Activated CD4-positive, alpha-beta memory T cell treated with anti-CD3 and anti-CD28 coated beads, Interleukin-2, amount 10 ng/mL, durations not matched to agents 7 days and 5 days (primary cell): ENCODE measurements at regions not wholly inside any gene's neighbourhood (a gene's known extent, or its start where the extent isn't known, plus 50 kb on each side); places are given as distances from the start of the nearest gene placed in this dataset.

Experiments
- CTCF ChIA-PET: fragments of 350-600 bp; sonication (Branson Sonifier 250); formaldehyde crosslinking; loops from one replicate; lab custom pipeline; 2021; ENCODE audit warnings: antibody characterized with exemption, inconsistent platforms; lab: Charles Lee
- POLR2A ChIA-PET: fragments of 350-600 bp; sonication (Branson Sonifier 250); formaldehyde crosslinking; loops from one replicate; lab custom pipeline; 2021; ENCODE audit warnings: antibody characterized with exemption; lab: Charles Lee
- DNase-seq: peaks from one replicate; pipeline ENCODE4 v3.0.0-alpha.2; 2020
- H3K27ac Mint-ChIP-seq: one replicate; pipeline ENCODE4 v1.8.0; 2021; ENCODE audit warnings: mild to moderate bottlenecking, mixed read lengths
- H3K27me3 Mint-ChIP-seq: one replicate; pipeline ENCODE4 v1.8.0; 2021; ENCODE audit warnings: mixed read lengths
- H3K36me3 Mint-ChIP-seq: one replicate; pipeline ENCODE4 v1.8.0; 2021; ENCODE audit warnings: low read depth, mixed read lengths
- H3K4me1 Mint-ChIP-seq: one replicate; pipeline ENCODE4 v1.8.0; 2021; ENCODE audit warnings: mixed read lengths
- H3K4me3 Mint-ChIP-seq: one replicate; pipeline ENCODE4 v1.8.0; 2021; ENCODE audit warnings: mild to moderate bottlenecking, mixed read lengths
- H3K9me3 Mint-ChIP-seq: one replicate; pipeline ENCODE4 v1.8.0; 2021; ENCODE audit warnings: mixed read lengths

DNA sequence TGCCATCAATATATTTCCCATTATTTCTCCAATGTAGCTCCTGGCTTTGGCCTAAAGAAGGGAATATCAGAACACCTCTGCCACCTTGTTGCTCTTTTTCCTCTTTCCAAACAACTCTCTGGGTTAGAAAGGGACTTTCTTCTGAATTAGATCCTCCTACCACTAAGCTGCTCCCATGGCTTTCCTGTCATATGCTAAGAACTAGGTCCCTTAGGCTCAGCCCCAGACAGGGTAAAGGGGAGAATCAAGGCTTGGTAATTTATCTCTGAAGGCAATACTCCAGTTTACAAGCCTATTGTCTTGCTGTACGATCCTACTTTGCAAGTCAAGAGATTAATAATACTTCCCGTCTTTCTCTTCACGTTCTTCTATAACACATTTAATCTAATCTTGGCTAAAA, 373.2 kb upstream of the DAB1 start:
- Mint-ChIP-seq H3K4me1 (no peaks in the 10 kb centered on the region), H3K27ac (no peak overlapping the region), H3K4me3 (no peak overlapping the region), H3K36me3 (no peaks in the 10 kb centered on the region), H3K27me3 (no peaks in the 10 kb centered on the region), H3K9me3 (peaks cover under 1% of the 10 kb centered on the region)
- DNase-seq, result no peak
- POLR2A ChIA-PET, result no interaction called here
- CTCF ChIA-PET, result no interaction called here

DNA sequence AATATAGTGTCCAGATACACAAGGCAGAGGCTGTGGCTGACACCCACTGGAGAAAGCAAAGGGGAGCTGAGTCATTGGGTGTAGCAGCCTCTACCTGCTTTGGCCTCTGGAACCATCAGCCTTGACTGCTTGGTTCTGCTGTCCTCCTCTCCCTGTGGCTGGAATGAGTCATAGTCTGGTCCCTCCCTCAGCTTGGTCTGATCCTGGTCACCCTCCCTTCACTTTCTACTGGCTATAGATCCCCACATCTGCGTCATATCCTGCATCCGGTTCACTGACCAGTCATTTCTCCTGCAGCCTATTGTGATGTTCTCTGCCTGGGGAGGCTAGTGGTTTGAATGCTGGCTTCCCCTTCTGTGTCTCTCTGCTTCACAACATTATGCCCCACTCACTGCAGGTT, 372.8 kb upstream of the DAB1 start:
- no peaks in the 10 kb centered on the region for H3K27me3 Mint-ChIP-seq
- H3K9me3 Mint-ChIP-seq, result no peaks in the 10 kb centered on the region
- POLR2A ChIA-PET, result no interaction called here
- H3K4me3 Mint-ChIP-seq, result no peak overlapping the region
- CTCF ChIA-PET, result no interaction called here
- H3K36me3 Mint-ChIP-seq, result no peaks in the 10 kb centered on the region
- H3K27ac Mint-ChIP-seq, result no peak overlapping the region
- DNase-seq, result no peak
- no peaks in the 10 kb centered on the region for H3K4me1 Mint-ChIP-seq

DNA sequence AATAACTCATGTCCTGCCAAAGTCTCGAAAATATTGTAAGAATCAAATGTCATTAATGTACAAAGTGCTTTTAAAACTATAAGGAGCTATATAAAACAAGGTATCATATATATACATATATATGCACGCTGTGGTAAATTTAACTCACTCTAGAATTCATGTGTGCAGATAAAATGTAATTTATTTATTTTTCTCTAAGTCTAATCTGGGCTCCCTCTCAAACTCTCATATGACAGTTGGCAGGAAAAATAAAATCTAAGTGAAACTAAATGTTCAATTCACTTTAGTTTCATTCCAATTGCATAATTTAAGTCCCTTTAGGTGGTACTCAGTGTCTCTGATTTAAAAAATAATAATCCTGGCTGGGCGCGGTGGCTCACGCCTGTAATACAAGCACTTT, 372.0 kb upstream of the DAB1 start:
- no peaks in the 10 kb centered on the region for H3K4me1 Mint-ChIP-seq
- H3K4me3 Mint-ChIP-seq, result no peak overlapping the region
- ChIA-PET CTCF (no interaction called here), POLR2A (no interaction called here)
- no peak overlapping the region for H3K27ac Mint-ChIP-seq
- H3K9me3 Mint-ChIP-seq, result no peaks in the 10 kb centered on the region
- DNase-seq, result no peak
- no peaks in the 10 kb centered on the region for H3K36me3 Mint-ChIP-seq
- H3K27me3 Mint-ChIP-seq, result no peaks in the 10 kb centered on the region

- CTCF ChIA-PET, result no interaction called here
- no peak overlapping the region for H3K4me3 Mint-ChIP-seq
Measured at GRCh38 chr1:57794078-57794477, 370.2 kb upstream of the DAB1 start.

DNA sequence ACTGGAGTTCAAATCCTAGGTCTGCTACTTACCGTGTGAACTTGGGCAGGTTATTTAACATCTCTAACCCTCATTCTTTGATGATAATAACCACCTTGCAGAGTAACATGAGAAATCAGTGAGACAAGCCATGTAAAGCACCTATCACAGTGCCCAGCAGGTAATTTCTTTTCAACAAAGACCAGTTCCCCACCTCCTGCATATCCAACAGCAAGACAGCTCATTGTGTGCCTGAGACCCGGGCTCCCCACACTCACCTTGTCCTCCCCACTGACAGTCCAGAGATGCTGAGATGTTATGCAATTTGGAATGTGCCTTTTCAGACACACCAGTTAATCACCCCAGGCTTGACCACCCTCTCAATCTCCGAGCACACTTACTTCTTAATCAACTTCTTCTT, 367.6 kb upstream of the DAB1 start:
- Mint-ChIP-seq H3K36me3 (no peaks in the 10 kb centered on the region), H3K9me3 (no peaks in the 10 kb centered on the region), H3K4me1 (no peaks in the 10 kb centered on the region), H3K27me3 (no peaks in the 10 kb centered on the region), H3K4me3 (no peak overlapping the region), H3K27ac (no peak overlapping the region)
- no peak for DNase-seq
- ChIA-PET CTCF (no interaction called here), POLR2A (no interaction called here)

More at GRCh38 chr1:57794078-57794477, 370.2 kb upstream of the DAB1 start:
- Mint-ChIP-seq H3K4me1 (no peaks in the 10 kb centered on the region), H3K36me3 (no peaks in the 10 kb centered on the region), H3K9me3 (no peaks in the 10 kb centered on the region), H3K27me3 (no peaks in the 10 kb centered on the region), H3K27ac (no peak overlapping the region)
- no peak for DNase-seq
- POLR2A ChIA-PET, result no interaction called here

GRCh38 chr1:57789936-57790335, 366.1 kb upstream of the DAB1 start:
- H3K27ac Mint-ChIP-seq, result no peak overlapping the region
- no peaks in the 10 kb centered on the region for H3K27me3 Mint-ChIP-seq
- H3K4me1 Mint-ChIP-seq, result no peaks in the 10 kb centered on the region
- no peaks in the 10 kb centered on the region for H3K9me3 Mint-ChIP-seq
- H3K4me3 Mint-ChIP-seq, result no peak overlapping the region
- no peak for DNase-seq
- ChIA-PET POLR2A (no interaction called here), CTCF (no interaction called here)
- H3K36me3 Mint-ChIP-seq, result no peaks in the 10 kb centered on the region

DNA sequence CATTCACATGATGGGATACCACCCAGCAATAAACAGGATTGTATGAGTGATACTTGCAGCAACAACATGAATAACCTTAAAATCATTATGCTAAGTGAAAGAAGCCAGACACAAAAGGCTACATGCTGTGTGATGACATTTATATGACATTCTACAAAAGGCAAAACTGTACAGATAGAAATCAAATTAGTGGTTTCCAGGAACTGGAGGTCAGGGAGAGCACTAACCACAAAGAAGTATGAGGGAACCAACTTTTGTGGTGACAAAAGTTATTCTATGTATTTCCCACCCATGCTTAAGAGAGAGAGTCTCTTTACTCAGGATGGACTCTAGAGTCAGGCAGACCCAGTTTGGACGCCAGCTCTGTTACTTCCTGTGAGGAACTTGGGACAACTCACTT, 364.5 kb upstream of the DAB1 start:
- H3K4me1 Mint-ChIP-seq, result no peaks in the 10 kb centered on the region
- no peaks in the 10 kb centered on the region for H3K9me3 Mint-ChIP-seq
- DNase-seq, result no peak
- ChIA-PET CTCF (no interaction called here), POLR2A (no interaction called here)
- H3K27me3 Mint-ChIP-seq, result no peaks in the 10 kb centered on the region
- no peak overlapping the region for H3K4me3 Mint-ChIP-seq
- H3K27ac Mint-ChIP-seq, result no peak overlapping the region
- H3K36me3 Mint-ChIP-seq, result no peaks in the 10 kb centered on the region

DNA sequence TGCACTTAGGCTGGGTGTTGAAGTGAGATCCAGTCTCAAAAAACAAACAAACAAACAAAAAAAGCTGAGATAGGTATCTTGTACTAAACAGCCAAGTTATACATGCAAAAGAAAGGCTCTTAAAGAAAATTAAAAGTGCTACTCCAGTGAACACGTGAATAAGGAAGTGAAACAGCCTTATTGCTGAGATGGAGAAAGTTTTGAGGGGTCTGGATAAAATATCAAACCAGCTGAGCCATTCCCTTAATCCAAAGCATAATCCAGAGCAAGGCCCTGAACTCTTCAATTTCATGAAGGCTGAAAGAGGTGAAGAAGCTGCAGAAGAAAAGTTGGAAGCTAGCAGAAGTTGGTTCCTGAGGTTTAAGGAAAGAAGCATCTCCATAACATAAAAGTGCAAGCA, 360.5 kb upstream of the DAB1 start:
- Mint-ChIP-seq H3K27ac (no peak overlapping the region), H3K4me1 (no peaks in the 10 kb centered on the region), H3K36me3 (no peaks in the 10 kb centered on the region), H3K4me3 (no peak overlapping the region), H3K9me3 (no peaks in the 10 kb centered on the region), H3K27me3 (no peaks in the 10 kb centered on the region)
- DNase-seq, result no peak
- POLR2A ChIA-PET, result no interaction called here
- CTCF ChIA-PET, result no interaction called here

DNA sequence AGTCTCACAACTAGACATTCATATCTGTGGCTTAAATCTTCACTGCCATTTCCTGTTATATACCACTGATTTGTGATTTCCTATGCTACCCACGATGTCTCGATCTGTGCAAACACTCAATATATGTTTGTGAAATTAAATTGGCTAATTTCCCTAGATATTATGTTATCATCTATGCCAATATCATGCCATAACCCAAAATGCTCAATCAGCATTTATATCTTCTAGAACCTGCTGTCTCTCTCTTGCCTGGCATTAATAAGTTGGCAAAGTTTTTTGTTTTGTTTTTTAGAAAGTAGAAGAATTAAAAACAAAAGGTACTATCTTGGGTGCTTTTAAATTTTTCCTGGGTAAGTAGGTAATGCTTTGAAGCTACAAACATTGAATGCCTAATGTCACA, 358.5 kb upstream of the DAB1 start:
- Mint-ChIP-seq H3K9me3 (no peaks in the 10 kb centered on the region), H3K4me1 (no peaks in the 10 kb centered on the region), H3K4me3 (no peak overlapping the region), H3K27me3 (no peaks in the 10 kb centered on the region), H3K36me3 (no peaks in the 10 kb centered on the region), H3K27ac (no peak overlapping the region)
- no peak for DNase-seq
- ChIA-PET CTCF (no interaction called here), POLR2A (no interaction called here)

- Mint-ChIP-seq H3K27me3 (no peaks in the 10 kb centered on the region), H3K4me3 (no peak overlapping the region), H3K27ac (no peak overlapping the region), H3K9me3 (no peaks in the 10 kb centered on the region), H3K36me3 (no peaks in the 10 kb centered on the region), H3K4me1 (no peaks in the 10 kb centered on the region)
- no peak for DNase-seq
- ChIA-PET CTCF (no interaction called here), POLR2A (no interaction called here)
Measured at GRCh38 chr1:57772580-57773195, 348.8 kb upstream of the DAB1 start.

DNA sequence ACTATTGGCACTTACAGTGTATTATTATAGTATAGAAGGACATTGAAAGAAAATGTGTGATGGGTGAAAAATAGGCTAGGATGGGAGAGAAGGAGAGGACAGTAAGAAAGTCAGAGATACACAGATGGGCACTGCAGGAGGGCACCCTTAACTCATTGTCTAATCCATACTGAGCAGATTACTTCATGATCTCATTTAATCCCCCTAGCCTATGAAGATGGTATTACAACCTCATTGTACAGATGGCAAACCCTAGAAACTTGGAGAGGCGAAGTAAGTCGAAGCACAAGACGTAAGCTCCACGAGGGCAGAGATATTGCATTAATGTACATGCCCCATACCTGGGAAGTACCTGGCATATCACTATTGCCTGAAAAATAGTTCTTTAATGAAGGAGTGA, 346.9 kb upstream of the DAB1 start:
- DNase-seq, result no peak
- no peaks in the 10 kb centered on the region for H3K27me3 Mint-ChIP-seq
- CTCF ChIA-PET, result no interaction called here
- no peak overlapping the region for H3K4me3 Mint-ChIP-seq
- POLR2A ChIA-PET, result no interaction called here
- no peaks in the 10 kb centered on the region for H3K36me3 Mint-ChIP-seq
- no peak overlapping the region for H3K27ac Mint-ChIP-seq
- no peaks in the 10 kb centered on the region for H3K4me1 Mint-ChIP-seq
- H3K9me3 Mint-ChIP-seq, result no peaks in the 10 kb centered on the region

DNA sequence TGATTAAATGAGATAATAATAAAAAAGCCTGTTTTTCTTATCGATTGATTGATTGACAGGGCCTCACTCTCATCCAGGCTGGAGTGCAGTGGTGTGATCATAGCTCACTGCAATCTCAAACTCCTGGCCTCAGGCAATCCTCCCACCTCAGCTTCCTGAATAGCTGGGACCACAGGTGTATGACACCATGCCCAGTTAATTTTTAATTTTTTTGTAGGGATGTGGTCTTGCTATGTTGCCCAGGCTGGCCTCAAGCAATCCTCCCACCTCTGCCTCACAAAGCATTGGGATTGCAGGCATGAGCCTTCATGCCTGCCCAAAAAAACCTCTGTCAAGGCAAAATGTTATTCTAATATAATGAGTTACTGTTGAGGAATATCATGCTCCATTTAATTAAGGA, 346.4 kb upstream of the DAB1 start:
- Mint-ChIP-seq H3K9me3 (no peaks in the 10 kb centered on the region), H3K4me3 (no peak overlapping the region), H3K27me3 (no peaks in the 10 kb centered on the region), H3K27ac (no peak overlapping the region), H3K4me1 (no peaks in the 10 kb centered on the region), H3K36me3 (no peaks in the 10 kb centered on the region)
- ChIA-PET CTCF (no interaction called here), POLR2A (no interaction called here)
- no peak for DNase-seq

DNA sequence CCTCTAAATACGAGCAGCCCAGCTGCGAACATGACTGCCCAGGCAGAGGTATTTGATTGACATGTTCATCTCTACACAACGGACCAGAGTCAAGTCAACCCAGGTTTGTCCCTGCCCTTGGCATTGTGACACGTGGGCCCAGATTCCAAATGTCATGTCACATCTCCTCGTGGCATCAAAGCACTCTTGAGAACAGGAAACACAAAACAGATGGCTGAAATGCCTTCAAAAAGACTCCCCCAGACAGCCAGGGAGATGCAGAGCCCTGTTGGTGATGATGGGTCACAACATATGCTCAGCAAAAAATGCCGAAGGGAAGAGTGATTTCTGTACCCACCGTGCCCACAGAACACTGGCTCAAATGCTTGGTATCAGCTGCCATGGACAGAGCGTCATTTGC, 337.8 kb upstream of the DAB1 start:
- ChIA-PET CTCF (no interaction called here), POLR2A (no interaction called here)
- Mint-ChIP-seq H3K9me3 (no peaks in the 10 kb centered on the region), H3K27ac (no peak overlapping the region), H3K36me3 (no peaks in the 10 kb centered on the region), H3K27me3 (no peaks in the 10 kb centered on the region), H3K4me1 (no peaks in the 10 kb centered on the region), H3K4me3 (no peak overlapping the region)
- DNase-seq, result no peak

DNA sequence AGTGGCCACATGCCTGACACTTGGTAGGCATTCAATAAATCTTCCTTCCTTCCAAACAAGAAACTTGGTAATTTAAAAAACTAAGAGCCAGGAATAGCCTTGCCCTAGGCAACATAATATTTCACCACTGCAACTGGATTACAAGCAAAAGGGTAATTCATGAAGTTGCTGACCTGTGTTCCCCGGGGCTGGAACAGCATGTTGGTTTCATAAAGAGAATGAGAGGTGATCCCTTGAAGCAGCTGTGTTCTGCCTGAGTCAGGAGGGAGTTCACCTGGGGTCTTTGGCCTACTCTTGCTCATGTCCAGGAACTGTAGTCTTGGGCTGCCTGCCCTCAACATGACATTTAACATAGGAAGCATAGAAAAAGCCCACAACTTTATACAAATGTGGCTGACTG, 329.0 kb upstream of the DAB1 start:
- no peaks in the 10 kb centered on the region for H3K9me3 Mint-ChIP-seq
- H3K4me1 Mint-ChIP-seq, result no peaks in the 10 kb centered on the region
- no peak for DNase-seq
- ChIA-PET CTCF (no interaction called here), POLR2A (no interaction called here)
- H3K27me3 Mint-ChIP-seq, result no peaks in the 10 kb centered on the region
- H3K36me3 Mint-ChIP-seq, result no peaks in the 10 kb centered on the region
- H3K27ac Mint-ChIP-seq, result no peak overlapping the region
- H3K4me3 Mint-ChIP-seq, result no peak overlapping the region
